ENCODE measurements at regions not wholly inside any gene's neighbourhood (a gene's known extent, or its start where the extent isn't known, plus 50 kb on each side); places are given as distances from the start of the nearest gene placed in this dataset.

DNA sequence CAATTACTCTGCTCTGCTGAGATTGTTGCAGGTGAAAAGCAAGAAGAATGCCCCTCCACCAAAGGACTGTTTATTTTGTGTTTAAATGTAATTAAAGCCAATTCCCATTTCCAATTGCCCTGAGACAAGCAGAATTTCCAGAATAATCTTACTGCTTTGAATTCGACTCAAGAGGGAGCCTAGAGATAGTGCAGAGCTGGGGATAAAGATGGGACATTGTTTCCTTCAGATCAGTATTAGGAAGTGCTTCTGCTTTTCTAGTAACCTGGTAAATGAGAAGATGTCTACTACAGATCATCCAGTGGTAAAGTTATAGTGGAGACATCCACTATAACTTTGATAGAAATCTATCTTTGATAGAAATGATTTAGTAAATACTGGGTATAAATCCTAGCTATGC lies 326.9 kb downstream of the UBE3D start:
- H3K36me3 Mint-ChIP-seq (ENCODE audit: low read depth) = no peaks in the 10 kb centered on the region
- no peak overlapping the region for H3K27ac Mint-ChIP-seq (ENCODE audit: unreplicated experiment)
- H3K9me3 Mint-ChIP-seq = no peaks in the 10 kb centered on the region
- DNase-seq (ENCODE audit: low read depth, low spot score) = no peak
- H3K4me1 Mint-ChIP-seq = peaks cover 38% of the 10 kb centered on the region
- TF ChIP-seq, protein P1, sequence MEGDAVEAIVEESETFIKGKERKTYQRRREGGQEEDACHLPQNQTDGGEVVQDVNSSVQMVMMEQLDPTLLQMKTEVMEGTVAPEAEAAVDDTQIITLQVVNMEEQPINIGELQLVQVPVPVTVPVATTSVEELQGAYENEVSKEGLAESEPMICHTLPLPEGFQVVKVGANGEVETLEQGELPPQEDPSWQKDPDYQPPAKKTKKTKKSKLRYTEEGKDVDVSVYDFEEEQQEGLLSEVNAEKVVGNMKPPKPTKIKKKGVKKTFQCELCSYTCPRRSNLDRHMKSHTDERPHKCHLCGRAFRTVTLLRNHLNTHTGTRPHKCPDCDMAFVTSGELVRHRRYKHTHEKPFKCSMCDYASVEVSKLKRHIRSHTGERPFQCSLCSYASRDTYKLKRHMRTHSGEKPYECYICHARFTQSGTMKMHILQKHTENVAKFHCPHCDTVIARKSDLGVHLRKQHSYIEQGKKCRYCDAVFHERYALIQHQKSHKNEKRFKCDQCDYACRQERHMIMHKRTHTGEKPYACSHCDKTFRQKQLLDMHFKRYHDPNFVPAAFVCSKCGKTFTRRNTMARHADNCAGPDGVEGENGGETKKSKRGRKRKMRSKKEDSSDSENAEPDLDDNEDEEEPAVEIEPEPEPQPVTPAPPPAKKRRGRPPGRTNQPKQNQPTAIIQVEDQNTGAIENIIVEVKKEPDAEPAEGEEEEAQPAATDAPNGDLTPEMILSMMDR (conservative IDR thresholded peaks at IDR 0.05) = no peak
- H3K4me3 Mint-ChIP-seq = no peak overlapping the region
- no peaks in the 10 kb centered on the region for H3K27me3 Mint-ChIP-seq (ENCODE audit: low read depth)

DNA sequence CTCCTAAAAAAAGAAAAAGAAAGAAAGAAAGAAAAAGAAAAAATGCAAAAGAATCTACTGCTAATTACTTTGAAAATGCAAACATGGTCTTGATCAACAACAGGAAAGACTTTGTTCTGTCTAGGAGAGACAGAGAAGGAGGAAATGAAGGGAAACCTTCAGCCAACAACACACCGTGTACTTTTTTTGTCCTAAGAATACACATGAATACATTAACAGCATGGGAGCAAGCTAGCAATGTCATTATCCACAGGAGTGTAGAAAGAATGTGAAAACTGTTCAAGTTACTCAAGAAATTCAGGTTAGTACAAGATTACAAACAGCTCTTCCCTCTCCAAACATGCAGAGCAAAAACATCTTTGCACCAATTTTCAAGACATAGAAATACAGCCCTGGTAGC lies 326.3 kb downstream of the UBE3D start:
- H3K9me3 Mint-ChIP-seq = no peaks in the 10 kb centered on the region
- TF ChIP-seq, protein P1 (conservative IDR thresholded peaks at IDR 0.05) = no peak
- H3K4me1 Mint-ChIP-seq = peaks cover 38% of the 10 kb centered on the region
- peak overlapping the region; percentile 25 for H3K4me3 Mint-ChIP-seq
- H3K36me3 Mint-ChIP-seq (ENCODE audit: low read depth) = no peaks in the 10 kb centered on the region
- H3K27ac Mint-ChIP-seq (ENCODE audit: unreplicated experiment) = peak overlapping the region; percentile 15
- no peak for DNase-seq (ENCODE audit: low read depth, low spot score)
- no peaks in the 10 kb centered on the region for H3K27me3 Mint-ChIP-seq (ENCODE audit: low read depth)

DNA sequence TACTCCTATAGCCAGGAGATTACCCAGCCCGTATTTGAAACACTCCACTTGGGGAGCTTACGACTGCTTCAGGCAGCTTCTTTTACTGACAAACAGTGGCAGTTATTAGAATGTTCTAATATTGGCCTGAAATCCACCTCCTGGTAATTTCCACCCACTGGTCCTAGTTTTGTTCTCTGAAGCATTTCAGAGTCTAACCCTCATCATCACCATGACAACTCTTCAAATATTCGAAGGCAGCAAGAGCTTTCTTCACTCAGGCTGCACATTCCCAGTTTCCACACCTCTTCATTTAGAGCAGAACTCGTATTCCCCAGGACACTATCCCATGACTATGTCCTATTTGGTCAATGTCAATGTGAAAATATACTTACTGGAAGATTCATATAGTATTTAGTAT lies 325.6 kb downstream of the UBE3D start:
- DNase-seq (ENCODE audit: low read depth, low spot score) = no peak
- Mint-ChIP-seq H3K27ac (ENCODE audit: unreplicated experiment) (peak overlapping the region; percentile 69), H3K9me3 (no peaks in the 10 kb centered on the region), H3K36me3 (ENCODE audit: low read depth) (no peaks in the 10 kb centered on the region), H3K4me3 (no peak overlapping the region), H3K27me3 (ENCODE audit: low read depth) (no peaks in the 10 kb centered on the region), H3K4me1 (peaks cover 38% of the 10 kb centered on the region)
- TF ChIP-seq, protein P1 (conservative IDR thresholded peaks at IDR 0.05) = no peak

DNA sequence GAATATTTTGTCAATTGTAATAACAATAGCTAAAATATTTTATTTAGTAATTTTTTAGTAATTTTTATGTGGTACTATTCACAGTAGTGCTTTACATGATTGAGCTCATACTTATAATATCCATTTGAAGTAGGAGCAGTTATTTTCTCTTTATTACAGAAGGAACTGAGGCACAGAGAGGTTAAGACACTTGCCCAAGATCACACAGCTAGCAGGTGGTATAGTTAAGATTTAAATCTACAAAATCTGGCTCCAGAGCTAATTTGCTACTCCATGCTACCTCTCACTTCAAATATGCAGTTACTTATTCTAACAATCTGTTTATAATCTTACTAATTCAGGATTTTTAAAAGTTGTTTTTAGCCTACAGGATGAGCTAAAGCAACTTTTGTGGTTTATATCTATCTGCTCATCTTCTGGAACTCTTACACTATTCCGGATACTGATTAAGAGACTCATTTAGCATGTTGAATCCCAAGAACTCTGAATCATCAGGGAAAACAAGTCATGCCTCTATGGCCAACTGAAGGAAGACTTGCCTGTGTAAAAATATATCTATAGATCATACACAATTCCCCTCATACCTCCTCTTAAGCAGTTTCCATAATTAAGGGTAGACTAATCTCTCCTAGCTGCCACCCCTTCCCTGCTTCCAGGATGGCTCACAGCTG lies 324.2 kb downstream of the UBE3D start:
- Mint-ChIP-seq H3K27ac (ENCODE audit: unreplicated experiment) (no peak overlapping the region), H3K4me3 (peak overlapping the region; percentile 3), H3K4me1 (peaks cover 38% of the 10 kb centered on the region), H3K36me3 (ENCODE audit: low read depth) (no peaks in the 10 kb centered on the region), H3K27me3 (ENCODE audit: low read depth) (no peaks in the 10 kb centered on the region), H3K9me3 (no peaks in the 10 kb centered on the region)
- TF ChIP-seq, protein P1 (conservative IDR thresholded peaks at IDR 0.05) = no peak
- DNase-seq (ENCODE audit: low read depth, low spot score) = no peak

DNA sequence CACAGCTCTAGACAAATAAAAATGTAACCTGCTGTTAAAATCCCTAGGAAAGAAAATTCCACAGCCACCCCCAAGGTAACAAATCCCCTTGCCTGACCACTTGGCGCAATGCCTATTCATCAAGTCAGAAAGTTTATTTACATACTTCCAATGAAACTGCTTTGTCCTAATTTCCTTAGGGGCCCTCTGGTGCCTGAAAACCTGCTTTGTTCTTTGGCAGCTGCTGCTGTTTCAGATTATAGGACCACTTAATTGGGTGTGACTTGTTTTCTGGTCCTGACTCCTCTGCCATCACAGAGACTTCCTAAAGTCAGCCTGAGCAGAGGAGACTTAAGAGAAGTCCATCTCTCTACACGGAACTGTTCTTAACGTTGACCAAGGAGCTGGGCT lies 323.6 kb downstream of the UBE3D start:
- no peak for DNase-seq (ENCODE audit: low read depth, low spot score)
- Mint-ChIP-seq H3K9me3 (no peaks in the 10 kb centered on the region), H3K27ac (ENCODE audit: unreplicated experiment) (no peak overlapping the region), H3K4me1 (peaks cover 38% of the 10 kb centered on the region), H3K4me3 (peak overlapping the region; percentile 3), H3K36me3 (ENCODE audit: low read depth) (no peaks in the 10 kb centered on the region), H3K27me3 (ENCODE audit: low read depth) (no peaks in the 10 kb centered on the region)
- TF ChIP-seq, protein P1 (conservative IDR thresholded peaks at IDR 0.05) = no peak

Data from neural crest cell (in vitro differentiated cells).